ENCODE measurements at regions not wholly inside any gene's neighbourhood (a gene's known extent, or its start where the extent isn't known, plus 50 kb on each side); places are given as distances from the start of the nearest gene placed in this dataset.

DNA sequence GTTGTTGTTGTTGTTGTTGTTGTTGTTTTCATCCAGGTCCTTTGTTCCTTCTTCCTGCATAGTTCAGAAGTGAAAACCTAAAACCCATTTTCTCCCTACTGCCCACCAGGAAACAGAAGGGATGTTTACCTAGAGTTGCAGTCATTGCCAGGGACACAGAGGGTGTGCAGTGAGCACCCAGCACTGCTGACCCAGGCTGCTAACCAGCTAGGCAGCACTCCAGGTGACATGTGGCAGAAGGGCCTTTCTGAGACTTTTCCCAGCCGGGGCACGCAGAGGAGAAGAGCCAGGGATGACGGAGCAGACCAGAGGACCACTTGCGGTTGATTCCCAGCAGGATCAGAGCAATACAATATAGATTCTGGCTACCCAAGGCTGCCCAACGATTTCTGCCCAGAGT is 286.3 kb downstream of the BCL11A start:
- TF ChIP-seq, protein P1, sequence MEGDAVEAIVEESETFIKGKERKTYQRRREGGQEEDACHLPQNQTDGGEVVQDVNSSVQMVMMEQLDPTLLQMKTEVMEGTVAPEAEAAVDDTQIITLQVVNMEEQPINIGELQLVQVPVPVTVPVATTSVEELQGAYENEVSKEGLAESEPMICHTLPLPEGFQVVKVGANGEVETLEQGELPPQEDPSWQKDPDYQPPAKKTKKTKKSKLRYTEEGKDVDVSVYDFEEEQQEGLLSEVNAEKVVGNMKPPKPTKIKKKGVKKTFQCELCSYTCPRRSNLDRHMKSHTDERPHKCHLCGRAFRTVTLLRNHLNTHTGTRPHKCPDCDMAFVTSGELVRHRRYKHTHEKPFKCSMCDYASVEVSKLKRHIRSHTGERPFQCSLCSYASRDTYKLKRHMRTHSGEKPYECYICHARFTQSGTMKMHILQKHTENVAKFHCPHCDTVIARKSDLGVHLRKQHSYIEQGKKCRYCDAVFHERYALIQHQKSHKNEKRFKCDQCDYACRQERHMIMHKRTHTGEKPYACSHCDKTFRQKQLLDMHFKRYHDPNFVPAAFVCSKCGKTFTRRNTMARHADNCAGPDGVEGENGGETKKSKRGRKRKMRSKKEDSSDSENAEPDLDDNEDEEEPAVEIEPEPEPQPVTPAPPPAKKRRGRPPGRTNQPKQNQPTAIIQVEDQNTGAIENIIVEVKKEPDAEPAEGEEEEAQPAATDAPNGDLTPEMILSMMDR (IDR thresholded peaks at IDR 0.05; ENCODE audit: low read depth, low read length) = no peak
- no peak for TF ChIP-seq EZH2phosphoT487 (IDR thresholded peaks at IDR 0.05; ENCODE audit: low read depth)

Data from OCI-LY3 (cell line).